Neural progenitor cell (in vitro differentiated cells): ENCODE measurements at regions not wholly inside any gene's neighbourhood (a gene's known extent, or its start where the extent isn't known, plus 50 kb on each side); places are given as distances from the start of the nearest gene placed in this dataset.

Source experiments
- DNase-seq: peaks from one replicate; pipeline ENCODE4 v3.0.0-alpha.2; 2016; ENCODE audit warnings: low spot score
- H2AFZ ChIP-seq: fragments of 200-600 bp; sonication (generic); replicated peaks from 2 replicates; pipeline ENCODE4 v1.6.1; 2016; ENCODE audit warnings: antibody characterized with exemption
- H3F3A ChIP-seq: fragments of 200-600 bp; sonication (generic); 2 replicates; pipeline ENCODE4 v1.6.1; 2016; ENCODE audit warnings: antibody characterized with exemption, low read depth
- H3K27ac ChIP-seq: fragments of 200-600 bp; sonication (generic); 2 replicates; pipeline ENCODE4 v1.5.1; 2016; ENCODE audit warnings: mild to moderate bottlenecking
- H3K27me3 ChIP-seq: fragments of 200-600 bp; sonication (generic); 2 replicates; pipeline ENCODE4 v1.6.1; 2016; ENCODE audit warnings: mild to moderate bottlenecking, moderate library complexity
- H3K36me3 ChIP-seq: fragments of 200-600 bp; sonication (generic); 2 replicates; pipeline ENCODE4 v1.5.1; 2016
- H3K4me1 ChIP-seq: fragments of 200-600 bp; sonication (generic); 2 replicates; pipeline ENCODE4 v1.6.1; 2016; ENCODE audit warnings: mixed run types
- H3K4me2 ChIP-seq: fragments of 200-600 bp; sonication (generic); 2 replicates; pipeline ENCODE4 v1.6.1; 2016
- H3K4me3 ChIP-seq: fragments of 200-600 bp; sonication (generic); 2 replicates; pipeline ENCODE4 v1.5.1; 2016
- H3K79me2 ChIP-seq: fragments of 200-600 bp; sonication (generic); 2 replicates; pipeline ENCODE4 v1.6.1; 2016; ENCODE audit warnings: low read depth
- H3K9ac ChIP-seq: fragments of 200-600 bp; sonication (generic); 2 replicates; pipeline ENCODE4 v1.6.1; 2016
- H3K9me3 ChIP-seq: fragments of 200-600 bp; sonication (generic); 2 replicates; pipeline ENCODE4 v1.5.1; 2016; ENCODE audit warnings: low read depth
- H4K20me1 ChIP-seq: fragments of 200-600 bp; sonication (generic); 2 replicates; pipeline ENCODE4 v1.6.1; 2016; ENCODE audit warnings: low read depth
- H3K27ac Mint-ChIP-seq: 3 replicates; pipeline ENCODE4 v1.8.0; 2021; ENCODE audit warnings: mixed read lengths
- H3K27me3 Mint-ChIP-seq: 2 replicates; pipeline ENCODE4 v1.8.0; 2022; ENCODE audit warnings: low read depth, mild to moderate bottlenecking, inconsistent platforms, moderate library complexity, mixed read lengths; ENCODE audit not compliant: insufficient read depth
- H3K36me3 Mint-ChIP-seq: 3 replicates; pipeline ENCODE4 v1.8.0; 2021; ENCODE audit warnings: mixed read lengths
- H3K4me1 Mint-ChIP-seq: 3 replicates; pipeline ENCODE4 v1.8.0; 2021; ENCODE audit warnings: mixed read lengths
- H3K4me3 Mint-ChIP-seq: 3 replicates; pipeline ENCODE4 v1.8.0; 2021; ENCODE audit warnings: mild to moderate bottlenecking, moderate library complexity, mixed read lengths
- H3K9me3 Mint-ChIP-seq: 3 replicates; pipeline ENCODE4 v1.8.0; 2020; ENCODE audit warnings: mixed read lengths
- EZH2 ChIP-seq: fragments of 200-600 bp; sonication (generic); IDR thresholded peaks from 2 replicates; pipeline ENCODE4 v1.6.1; 2017; ENCODE audit warnings: antibody characterized with exemption, mild to moderate bottlenecking, moderate library complexity
- EZH2phosphoT487 ChIP-seq: fragments of 200-600 bp; sonication (generic); IDR thresholded peaks from 2 replicates; pipeline ENCODE4 v1.6.1; 2017; ENCODE audit warnings: antibody characterized with exemption
- TF ChIP-seq, protein P1 (sequence below): fragments of 200-600 bp; sonication (generic); IDR thresholded peaks from 2 replicates; pipeline ENCODE4 v1.5.1; 2017; ENCODE audit warnings: antibody characterized with exemption, mild to moderate bottlenecking

DNA sequence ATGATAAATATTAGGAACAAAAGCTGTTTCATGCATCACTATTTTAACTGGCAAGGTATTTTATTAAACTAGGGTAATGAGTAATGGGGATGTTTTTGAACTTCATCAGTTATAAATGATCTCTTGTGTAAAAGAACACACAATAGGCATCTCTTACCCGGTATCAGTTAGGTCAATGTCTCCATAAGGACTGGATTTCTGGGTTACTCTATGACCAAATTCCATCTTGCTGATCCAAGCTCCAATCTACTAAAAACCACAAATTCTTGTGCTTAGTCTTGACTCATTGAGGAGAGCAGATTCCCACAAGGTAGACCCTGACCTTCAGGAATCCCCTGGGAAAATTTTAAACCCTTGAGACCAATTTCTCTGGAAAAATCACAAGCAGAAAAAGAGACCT is 1167.7 kb downstream of the XPNPEP1 start:
- Histone ChIP-seq H3K27ac (no peak overlapping the region), H3K4me1 (no peaks in the 10 kb centered on the region), H3K36me3 (no peaks in the 10 kb centered on the region), H3K9me3 (no peaks in the 10 kb centered on the region), H3K79me2 (no peaks in the 10 kb centered on the region), H3K9ac (no peak overlapping the region), H3K4me3 (no peak overlapping the region), H3K27me3 (no peaks in the 10 kb centered on the region), H4K20me1 (no peaks in the 10 kb centered on the region), H3F3A (no peaks in the 10 kb centered on the region), H2AFZ (no peak overlapping the region), H3K4me2 (no peak overlapping the region)
- H3K4me1 Mint-ChIP-seq: no peaks in the 10 kb centered on the region
- H3K27ac Mint-ChIP-seq: no peak overlapping the region
- H3K36me3 Mint-ChIP-seq: no peaks in the 10 kb centered on the region
- TF ChIP-seq EZH2phosphoT487 (no peak), EZH2 (no peak)
- TF ChIP-seq, protein P1, sequence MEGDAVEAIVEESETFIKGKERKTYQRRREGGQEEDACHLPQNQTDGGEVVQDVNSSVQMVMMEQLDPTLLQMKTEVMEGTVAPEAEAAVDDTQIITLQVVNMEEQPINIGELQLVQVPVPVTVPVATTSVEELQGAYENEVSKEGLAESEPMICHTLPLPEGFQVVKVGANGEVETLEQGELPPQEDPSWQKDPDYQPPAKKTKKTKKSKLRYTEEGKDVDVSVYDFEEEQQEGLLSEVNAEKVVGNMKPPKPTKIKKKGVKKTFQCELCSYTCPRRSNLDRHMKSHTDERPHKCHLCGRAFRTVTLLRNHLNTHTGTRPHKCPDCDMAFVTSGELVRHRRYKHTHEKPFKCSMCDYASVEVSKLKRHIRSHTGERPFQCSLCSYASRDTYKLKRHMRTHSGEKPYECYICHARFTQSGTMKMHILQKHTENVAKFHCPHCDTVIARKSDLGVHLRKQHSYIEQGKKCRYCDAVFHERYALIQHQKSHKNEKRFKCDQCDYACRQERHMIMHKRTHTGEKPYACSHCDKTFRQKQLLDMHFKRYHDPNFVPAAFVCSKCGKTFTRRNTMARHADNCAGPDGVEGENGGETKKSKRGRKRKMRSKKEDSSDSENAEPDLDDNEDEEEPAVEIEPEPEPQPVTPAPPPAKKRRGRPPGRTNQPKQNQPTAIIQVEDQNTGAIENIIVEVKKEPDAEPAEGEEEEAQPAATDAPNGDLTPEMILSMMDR: no peak
- no peak overlapping the region for H3K4me3 Mint-ChIP-seq
- no peak for DNase-seq
- no peaks in the 10 kb centered on the region for H3K27me3 Mint-ChIP-seq
- H3K9me3 Mint-ChIP-seq: no peaks in the 10 kb centered on the region

DNA sequence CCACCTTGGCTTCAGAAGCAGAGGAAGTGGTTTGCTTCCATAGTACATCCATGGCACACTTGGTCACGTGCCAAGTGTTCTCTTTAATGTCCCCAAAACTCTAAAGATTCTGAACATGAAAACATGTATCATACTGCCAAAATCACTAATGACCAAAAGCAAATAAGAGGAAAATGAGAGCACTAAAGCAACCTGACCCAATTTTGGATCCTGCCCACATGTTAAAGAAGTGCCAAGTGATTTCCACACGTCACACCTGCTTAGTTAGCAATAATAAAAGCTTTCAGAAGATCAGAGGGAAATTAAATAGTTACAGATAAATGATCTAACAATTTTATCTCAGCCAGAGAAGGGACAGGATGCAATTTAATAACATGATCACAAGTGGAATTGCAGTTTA is 1170.0 kb downstream of the XPNPEP1 start:
- H3K27me3 Mint-ChIP-seq: peaks cover 4% of the 10 kb centered on the region
- no peaks in the 10 kb centered on the region for H4K20me1 ChIP-seq
- H3K9me3 Mint-ChIP-seq: no peaks in the 10 kb centered on the region
- H3K4me3 Mint-ChIP-seq: no peak overlapping the region
- no peaks in the 10 kb centered on the region for H3K36me3 Mint-ChIP-seq
- H2AFZ ChIP-seq: no peak overlapping the region
- H3K27ac Mint-ChIP-seq: no peak overlapping the region
- H3K9me3 ChIP-seq: no peaks in the 10 kb centered on the region
- no peaks in the 10 kb centered on the region for H3K79me2 ChIP-seq
- H3K4me1 Mint-ChIP-seq: no peaks in the 10 kb centered on the region
- no peak for DNase-seq
- H3F3A ChIP-seq: no peaks in the 10 kb centered on the region
- H3K4me2 ChIP-seq: no peak overlapping the region
- no peak overlapping the region for H3K27ac ChIP-seq
- no peaks in the 10 kb centered on the region for H3K27me3 ChIP-seq
- H3K9ac ChIP-seq: no peak overlapping the region
- H3K4me3 ChIP-seq: no peak overlapping the region
- TF ChIP-seq EZH2 (no peak), EZH2phosphoT487 (no peak)
- TF ChIP-seq, protein P1: no peak
- no peaks in the 10 kb centered on the region for H3K36me3 ChIP-seq
- no peaks in the 10 kb centered on the region for H3K4me1 ChIP-seq

DNA sequence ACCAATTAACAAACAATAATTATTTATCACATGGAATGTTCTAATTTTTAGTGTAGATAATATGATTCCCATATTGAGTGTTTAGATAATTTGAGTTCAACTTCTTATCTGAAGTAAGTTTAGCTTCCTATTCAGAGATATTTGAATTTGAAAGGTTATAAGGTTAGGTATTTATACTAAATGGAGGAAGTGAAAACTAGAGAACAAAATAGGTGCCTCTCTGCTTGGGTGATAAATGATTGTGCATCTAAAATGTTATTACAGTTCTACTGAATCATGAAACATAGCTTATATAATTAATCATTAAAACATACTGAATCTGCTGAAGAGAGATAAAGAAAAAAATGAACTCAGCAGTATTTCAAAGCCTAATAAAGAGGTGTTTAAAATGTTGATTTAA is 1174.3 kb downstream of the XPNPEP1 start:
- H3K9me3 ChIP-seq: no peaks in the 10 kb centered on the region
- no peaks in the 10 kb centered on the region for H3K36me3 ChIP-seq
- H4K20me1 ChIP-seq: no peaks in the 10 kb centered on the region
- no peak for DNase-seq
- Mint-ChIP-seq H3K9me3 (no peaks in the 10 kb centered on the region), H3K4me3 (no peak overlapping the region), H3K4me1 (no peaks in the 10 kb centered on the region), H3K27me3 (peaks cover 4% of the 10 kb centered on the region), H3K27ac (no peak overlapping the region), H3K36me3 (no peaks in the 10 kb centered on the region)
- H3K27ac ChIP-seq: no peak overlapping the region
- no peaks in the 10 kb centered on the region for H3K4me1 ChIP-seq
- H3K27me3 ChIP-seq: no peaks in the 10 kb centered on the region
- TF ChIP-seq EZH2phosphoT487 (no peak), EZH2 (no peak)
- TF ChIP-seq, protein P1: no peak
- H2AFZ ChIP-seq: no peak overlapping the region
- no peak overlapping the region for H3K4me3 ChIP-seq
- H3K4me2 ChIP-seq: no peak overlapping the region
- H3K79me2 ChIP-seq: no peaks in the 10 kb centered on the region
- no peaks in the 10 kb centered on the region for H3F3A ChIP-seq
- no peak overlapping the region for H3K9ac ChIP-seq

GRCh38 chr10:108736111-108736510 is 1187.2 kb downstream of the XPNPEP1 start:
- TF ChIP-seq, protein P1: no peak
- no peak for TF ChIP-seq EZH2phosphoT487
- Histone ChIP-seq H3K36me3 (no peaks in the 10 kb centered on the region), H4K20me1 (no peaks in the 10 kb centered on the region), H2AFZ (no peak overlapping the region), H3F3A (no peaks in the 10 kb centered on the region), H3K9ac (no peak overlapping the region), H3K27me3 (no peaks in the 10 kb centered on the region), H3K27ac (no peak overlapping the region), H3K4me3 (no peak overlapping the region), H3K4me2 (no peak overlapping the region), H3K9me3 (no peaks in the 10 kb centered on the region), H3K79me2 (no peaks in the 10 kb centered on the region), H3K4me1 (no peaks in the 10 kb centered on the region)
- H3K27me3 Mint-ChIP-seq: peaks cover 3% of the 10 kb centered on the region
- H3K9me3 Mint-ChIP-seq: peaks cover 6% of the 10 kb centered on the region
- H3K4me1 Mint-ChIP-seq: no peaks in the 10 kb centered on the region
- H3K4me3 Mint-ChIP-seq: no peak overlapping the region
- no peaks in the 10 kb centered on the region for H3K36me3 Mint-ChIP-seq
- no peak overlapping the region for H3K27ac Mint-ChIP-seq
- DNase-seq: no peak
